H1 (cell line): ENCODE measurements at regions not wholly inside any gene's neighbourhood (a gene's known extent, or its start where the extent isn't known, plus 50 kb on each side); places are given as distances from the start of the nearest gene placed in this dataset.

Source experiments
- CTCF ChIA-PET: fragments of 300-600 bp; sonication (Branson Sonifier 250); formaldehyde crosslinking; loops from one replicate; lab custom pipeline; 2021; ENCODE audit not compliant: partially characterized antibody; lab: Charles Lee
- POLR2A ChIA-PET: fragments of 300-600 bp; sonication (Branson Sonifier 250); formaldehyde crosslinking; loops from one replicate; lab custom pipeline; 2021; ENCODE audit warnings: inconsistent platforms; ENCODE audit not compliant: partially characterized antibody; lab: Charles Lee
- DNase-seq, 2 experiments: peaks; one replicate each; pipeline versions ENCODE4 v3.0.0 to v3.0.0-alpha.2; 2010 to 2022; ENCODE audit warnings: low spot score in 2 of 2, low read depth in 1 of 2, mixed read lengths in 1 of 2
- FAIRE-seq: peaks from 2 replicates; lab custom pipeline; 2011; peaks lifted over from hg19 to GRCh38; lab: Jason Lieb, UNC
- H2AFZ ChIP-seq: 2 replicates; pipeline ENCODE4 v1.8.1; 2012; ENCODE audit warnings: low read length, inconsistent platforms
- H2AK5ac ChIP-seq: 2 replicates; pipeline ENCODE4 v1.6.1; 2013; ENCODE audit warnings: low read depth, low read length
- H2BK120ac ChIP-seq: replicated peaks from 2 replicates; pipeline ENCODE3; 2013; ENCODE audit warnings: low read depth, low read length, inconsistent platforms
- H2BK12ac ChIP-seq: 2 replicates; pipeline ENCODE4 v1.6.1; 2013; ENCODE audit warnings: low read depth, low read length
- H2BK15ac ChIP-seq: 2 replicates; pipeline ENCODE4 v1.6.1; 2013; ENCODE audit warnings: low read length
- H2BK20ac ChIP-seq: 2 replicates; pipeline ENCODE4 v1.6.1; 2013; ENCODE audit warnings: low read length
- H2BK5ac ChIP-seq: 2 replicates; pipeline ENCODE4 v1.6.1; 2013; ENCODE audit warnings: low read depth, low read length
- H3K14ac ChIP-seq: 2 replicates; pipeline ENCODE4 v1.6.1; 2013; ENCODE audit warnings: inconsistent platforms; ENCODE audit not compliant: insufficient read length
- H3K18ac ChIP-seq: 2 replicates; pipeline ENCODE4 v1.6.1; 2013; ENCODE audit warnings: low read length; ENCODE audit errors: extremely low read depth
- H3K23ac ChIP-seq: 2 replicates; pipeline ENCODE4 v1.6.1; 2013; ENCODE audit warnings: inconsistent platforms; ENCODE audit not compliant: insufficient read length
- H3K23me2 ChIP-seq: 2 replicates; pipeline ENCODE4 v1.6.1; 2013; ENCODE audit warnings: low read depth, low read length
- H3K27ac ChIP-seq: 2 replicates; pipeline ENCODE4 v1.6.1; 2011; ENCODE audit warnings: low read depth, low read length, inconsistent platforms
- H3K27me3 ChIP-seq, 4 experiments: replicated peaks in 1 of 4; 1 replicate in 1 of 4; 2 replicates in 3 of 4; pipeline versions ENCODE4 v1.6.1 to v1.8.1; 2011 to 2013; ENCODE audit warnings: low read length in 3 of 4, mild to moderate bottlenecking in 3 of 4, inconsistent platforms in 2 of 4, mixed read lengths in 2 of 4, moderate library complexity in 1 of 4; ENCODE audit not compliant: control insufficient read depth in 3 of 4, insufficient read depth in 3 of 4; ENCODE audit errors: extremely low read depth in 1 of 4
- H3K36me3 ChIP-seq, 4 experiments: 2 replicates each; pipeline versions ENCODE4 v1.6.1 to v1.8.1; 2011 to 2013; ENCODE audit warnings: mild to moderate bottlenecking in 4 of 4, low read length in 3 of 4, moderate library complexity in 2 of 4, control low read depth in 1 of 4, inconsistent platforms in 1 of 4; ENCODE audit not compliant: insufficient read depth in 4 of 4, control insufficient read depth in 2 of 4
- H3K4ac ChIP-seq: replicated peaks from 2 replicates; pipeline ENCODE3; 2013; ENCODE audit warnings: low read length, low read depth, mixed read lengths, inconsistent platforms; ENCODE audit not compliant: insufficient read length
- H3K4me1 ChIP-seq, 4 experiments: replicated peaks in 1 of 4; 1 replicate in 1 of 4; 2 replicates in 3 of 4; pipeline versions ENCODE4 v1.6.1 to v1.8.1; 2011 to 2013; ENCODE audit warnings: low read length in 3 of 4, inconsistent platforms in 2 of 4, mixed read lengths in 1 of 4; ENCODE audit not compliant: insufficient read depth in 4 of 4, control insufficient read depth in 3 of 4
- H3K4me2 ChIP-seq, 2 experiments: 2 replicates each; pipeline versions ENCODE4 v1.6.1 to v1.8.1; 2011 to 2013; ENCODE audit warnings: low read depth in 2 of 2, low read length in 2 of 2, control low read depth in 1 of 2, inconsistent platforms in 1 of 2, mild to moderate bottlenecking in 1 of 2; ENCODE audit not compliant: insufficient read depth in 1 of 2
- H3K4me3 ChIP-seq, 4 experiments: fragments of 200-600, 300-600 bp in 1 of 4; sonication (generic), shearing (Covaris generic), sonication (Bioruptor Twin) in 1 of 4; 2 replicates each; pipeline versions ENCODE4 v1.5.1 to v1.8.1; 2011 to 2016; ENCODE audit warnings: low read length in 4 of 4, low read depth in 3 of 4, control low read depth in 2 of 4, inconsistent platforms in 2 of 4, mild to moderate bottlenecking in 2 of 4, mixed read lengths in 1 of 4, moderate library complexity in 1 of 4; ENCODE audit not compliant: insufficient read depth in 2 of 4; ENCODE audit errors: extremely low read depth in 1 of 4
- H3K56ac ChIP-seq: replicated peaks from 2 replicates; pipeline ENCODE3; 2013; ENCODE audit warnings: low read depth, mild to moderate bottlenecking, mixed read lengths, low read length, inconsistent platforms; ENCODE audit not compliant: insufficient read length
- H3K79me1 ChIP-seq: 2 replicates; pipeline ENCODE4 v1.6.1; 2013; ENCODE audit warnings: low read depth, low read length, control low read depth
- H3K79me2 ChIP-seq, 2 experiments: 2 replicates each; pipeline versions ENCODE4 v1.6.1 to v1.8.1; 2012 to 2013; ENCODE audit warnings: low read length in 2 of 2, mild to moderate bottlenecking in 2 of 2, inconsistent platforms in 1 of 2; ENCODE audit not compliant: insufficient read depth in 2 of 2, control insufficient read depth in 1 of 2
- H3K9ac ChIP-seq, 4 experiments: replicated peaks in 1 of 4; 1 replicate in 1 of 4; 2 replicates in 3 of 4; pipeline versions ENCODE4 v1.6.1 to v1.8.1; 2011 to 2013; ENCODE audit warnings: low read depth in 3 of 4, low read length in 3 of 4, control low read depth in 2 of 4, mild to moderate bottlenecking in 2 of 4, moderate library complexity in 2 of 4, inconsistent platforms in 1 of 4; ENCODE audit errors: extremely low read depth in 1 of 4
- H3K9me3 ChIP-seq, 2 experiments: 2 replicates each; pipeline versions ENCODE4 v1.6.1 to v1.8.1; 2012 to 2013; ENCODE audit warnings: mild to moderate bottlenecking in 2 of 2, moderate library complexity in 2 of 2, control low read depth in 1 of 2, inconsistent platforms in 1 of 2, low read depth in 1 of 2, low read length in 1 of 2, mixed read lengths in 1 of 2; ENCODE audit not compliant: insufficient read depth in 2 of 2
- H4K20me1 ChIP-seq, 2 experiments: replicated peaks in 1 of 2; 2 replicates each; pipeline versions ENCODE3 to v1.8.1; 2011 to 2013; ENCODE audit warnings: inconsistent platforms in 2 of 2, low read length in 2 of 2, mild to moderate bottlenecking in 1 of 2; ENCODE audit not compliant: insufficient read depth in 2 of 2, control insufficient read depth in 1 of 2
- H4K5ac ChIP-seq: 2 replicates; pipeline ENCODE4 v1.6.1; 2013; ENCODE audit warnings: low read length, low read depth, mixed read lengths, inconsistent platforms; ENCODE audit not compliant: insufficient read length
- H4K8ac ChIP-seq: 2 replicates; pipeline ENCODE4 v1.8.0; 2013; ENCODE audit warnings: mild to moderate bottlenecking, moderate library complexity, low read length, inconsistent platforms; ENCODE audit not compliant: insufficient read depth; ENCODE audit errors: extremely low read depth
- H4K91ac ChIP-seq: replicated peaks from 2 replicates; pipeline ENCODE3; 2013; ENCODE audit warnings: low read length, mixed read lengths, inconsistent platforms; ENCODE audit not compliant: insufficient read length
- ASH2L ChIP-seq: fragments of 200-600, 300-600 bp; sonication (generic); IDR thresholded peaks from one replicate; pipeline ENCODE4 v1.7.1; 2017; ENCODE audit warnings: low read length
- BACH1 ChIP-seq: IDR thresholded peaks from 2 replicates; pipeline ENCODE4 v1.6.1; 2012; ENCODE audit warnings: low read length, improper control_type of control experiment
- GTF2F1 ChIP-seq: IDR thresholded peaks from 2 replicates; pipeline ENCODE4 v1.6.1; 2012; ENCODE audit warnings: low read depth, low read length, improper control_type of control experiment, borderline replicate concordance
- KDM1A ChIP-seq: fragments of 200-600, 300-600 bp; sonication (generic); IDR thresholded peaks from 2 replicates; pipeline ENCODE4 v1.7.1; 2016; ENCODE audit warnings: mild to moderate bottlenecking, low read length, borderline replicate concordance
- NANOG ChIP-seq: IDR thresholded peaks from 2 replicates; pipeline ENCODE4 v1.6.1; 2011; ENCODE audit warnings: low read length, low read depth, mild to moderate bottlenecking, inconsistent platforms; ENCODE audit not compliant: insufficient read depth, poor library complexity, severe bottlenecking
- NRF1 ChIP-seq: IDR thresholded peaks from 2 replicates; pipeline ENCODE4 v1.6.1; 2011; ENCODE audit warnings: mild to moderate bottlenecking, low read depth, low read length, improper control_type of control experiment
- PHF8 ChIP-seq: fragments of 200-600 bp; sonication (generic); conservative IDR thresholded peaks from 2 replicates; pipeline ENCODE4 v1.7.1; 2012; ENCODE audit warnings: low read depth, mild to moderate bottlenecking, inconsistent platforms, low read length, moderate library complexity
- SP4 ChIP-seq: IDR thresholded peaks from 2 replicates; pipeline ENCODE4 v1.6.1; 2012; ENCODE audit warnings: low read length, inconsistent platforms
- SRF ChIP-seq: IDR thresholded peaks from 2 replicates; pipeline ENCODE4 v1.6.1; 2011; ENCODE audit warnings: mild to moderate bottlenecking, low read depth, low read length, moderate library complexity
- TEAD4 ChIP-seq: IDR thresholded peaks from 2 replicates; pipeline ENCODE4 v1.6.1; 2012; ENCODE audit warnings: low read depth, low read length, inconsistent platforms, mixed read lengths
- WGBS, 2 experiments: shearing (Covaris generic) in 1 of 2; methylation state at CpG; one replicate each; pipeline versions ENCODE4 v1.1.6 to v1.1.7; 2013 to 2015; ENCODE audit warnings: low lambda C conversion rate in 2 of 2, mixed read lengths in 2 of 2, inconsistent platforms in 1 of 2, low coverage in 1 of 2, missing lambda C conversion rate in 1 of 2; ENCODE audit not compliant: insufficient replicate concordance in 2 of 2, insufficient coverage in 1 of 2, insufficient read length in 1 of 2; ENCODE audit errors: extremely low coverage in 1 of 2, missing lambda C conversion rate in 1 of 2; 5-methylcytosine and 5-hydroxymethylcytosine counted together
- TF ChIP-seq, protein P1 (sequence below), 3 experiments: IDR thresholded peaks; 1 replicate in 2 of 3; 2 replicates in 1 of 3; pipeline versions ENCODE4 v1.5.1 to v1.6.1; 2011; ENCODE audit warnings: low read length in 3 of 3, mild to moderate bottlenecking in 3 of 3, inconsistent platforms in 2 of 3, low read depth in 1 of 3, moderate library complexity in 1 of 3; ENCODE audit not compliant: insufficient read depth in 1 of 3; ENCODE audit errors: control extremely low read depth in 1 of 3

DNA sequence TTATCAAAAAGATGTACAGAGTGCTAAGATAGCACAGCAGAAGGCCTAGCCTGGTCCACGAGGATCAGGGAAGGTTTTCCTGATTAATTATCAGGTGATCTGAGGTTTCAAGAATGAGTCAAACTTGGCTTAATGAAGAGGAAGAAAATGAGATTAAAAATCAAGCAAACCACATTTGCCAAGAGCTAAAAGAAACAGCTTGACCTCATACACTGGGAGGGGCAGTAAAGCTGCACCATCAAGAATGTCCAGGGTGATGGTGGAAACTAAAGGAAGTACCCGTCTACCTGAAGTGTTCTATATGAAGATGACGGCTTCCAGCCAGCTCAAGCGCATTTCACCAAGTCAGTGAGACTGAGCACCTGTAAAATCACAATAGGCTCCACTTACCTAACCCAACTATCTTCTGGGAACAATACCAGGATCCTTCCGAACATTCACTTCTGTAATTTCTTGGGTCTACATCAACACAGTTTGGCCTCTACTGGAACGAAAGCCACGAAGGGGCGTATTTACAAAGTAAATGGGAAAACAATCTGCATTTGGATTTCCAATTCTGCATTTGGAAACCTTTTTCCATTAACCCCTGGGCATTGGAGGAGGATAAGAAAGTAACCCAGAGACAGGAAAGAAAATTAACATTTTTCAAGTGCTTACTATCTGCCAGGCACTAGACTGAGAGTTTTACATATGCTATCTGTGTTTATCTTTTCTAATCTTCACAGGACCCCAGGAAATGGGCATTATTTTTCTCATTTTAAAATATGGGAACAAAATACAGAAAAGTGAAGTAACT lies 114.0 kb upstream of the DCLK2 start:
- H2BK5ac ChIP-seq: no peak overlapping the region
- H3K4ac ChIP-seq: no peak overlapping the region
- no peak overlapping the region for H3K9ac ChIP-seq
- H2AFZ ChIP-seq: no peak overlapping the region
- H3K27ac ChIP-seq: no peak overlapping the region
- no peak overlapping the region for H3K23ac ChIP-seq
- CTCF ChIA-PET: interaction anchor here (1.0 to 1.6 kb wide), 3 partner anchors 16 to 17 kb away, joined by 3 to 8 read pairs (median 4); no protein-coding TSS in a partner anchor
- no peak for FAIRE-seq
- H3K27me3 ChIP-seq: no peaks in the 10 kb centered on the region
- no peak overlapping the region for H2BK120ac ChIP-seq
- no peaks in the 10 kb centered on the region for H3K9me3 ChIP-seq
- no peak overlapping the region for H2BK12ac ChIP-seq
- H4K91ac ChIP-seq: no peak overlapping the region
- no peaks in the 10 kb centered on the region for H3K79me1 ChIP-seq
- H3K79me2 ChIP-seq: no peaks in the 10 kb centered on the region
- H3K23me2 ChIP-seq: no peaks in the 10 kb centered on the region
- H4K8ac ChIP-seq: no peak overlapping the region
- H4K20me1 ChIP-seq: no peaks in the 10 kb centered on the region
- no peak overlapping the region for H2AK5ac ChIP-seq
- no peaks in the 10 kb centered on the region for H3K4me1 ChIP-seq
- no peak overlapping the region for H3K4me3 ChIP-seq
- no peaks in the 10 kb centered on the region for H3K36me3 ChIP-seq
- POLR2A ChIA-PET: no interaction called here
- no peak overlapping the region for H2BK20ac ChIP-seq
- H4K5ac ChIP-seq: no peak overlapping the region
- no peak overlapping the region for H3K56ac ChIP-seq
- H3K4me2 ChIP-seq: no peak overlapping the region
- 91% methylated on average over 8 of the region's 8 CpGs; no CpG with 5 or more reads in 1 of the 2 experiments for WGBS, 2 experiments
- no peak for DNase-seq
- no peak overlapping the region for H3K14ac ChIP-seq
- H3K18ac ChIP-seq: no peak overlapping the region
- no peak overlapping the region for H2BK15ac ChIP-seq
- TF ChIP-seq TEAD4 (no peak), KDM1A (no peak), PHF8 (no peak), GTF2F1 (no peak), NRF1 (no peak), SRF (no peak), BACH1 (no peak), ASH2L (no peak), SP4 (no peak), NANOG (no peak)
- TF ChIP-seq, protein P1, sequence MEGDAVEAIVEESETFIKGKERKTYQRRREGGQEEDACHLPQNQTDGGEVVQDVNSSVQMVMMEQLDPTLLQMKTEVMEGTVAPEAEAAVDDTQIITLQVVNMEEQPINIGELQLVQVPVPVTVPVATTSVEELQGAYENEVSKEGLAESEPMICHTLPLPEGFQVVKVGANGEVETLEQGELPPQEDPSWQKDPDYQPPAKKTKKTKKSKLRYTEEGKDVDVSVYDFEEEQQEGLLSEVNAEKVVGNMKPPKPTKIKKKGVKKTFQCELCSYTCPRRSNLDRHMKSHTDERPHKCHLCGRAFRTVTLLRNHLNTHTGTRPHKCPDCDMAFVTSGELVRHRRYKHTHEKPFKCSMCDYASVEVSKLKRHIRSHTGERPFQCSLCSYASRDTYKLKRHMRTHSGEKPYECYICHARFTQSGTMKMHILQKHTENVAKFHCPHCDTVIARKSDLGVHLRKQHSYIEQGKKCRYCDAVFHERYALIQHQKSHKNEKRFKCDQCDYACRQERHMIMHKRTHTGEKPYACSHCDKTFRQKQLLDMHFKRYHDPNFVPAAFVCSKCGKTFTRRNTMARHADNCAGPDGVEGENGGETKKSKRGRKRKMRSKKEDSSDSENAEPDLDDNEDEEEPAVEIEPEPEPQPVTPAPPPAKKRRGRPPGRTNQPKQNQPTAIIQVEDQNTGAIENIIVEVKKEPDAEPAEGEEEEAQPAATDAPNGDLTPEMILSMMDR (IDR thresholded peaks at IDR 0.05; ENCODE audit: control extremely low read depth in 1 of 3, insufficient read depth in 1 of 3, low read depth in 1 of 3, low read length in 3 of 3): no peak
